Lung (tissue), 11 donors: ENCODE measurements at regions not wholly inside any gene's neighbourhood (a gene's known extent, or its start where the extent isn't known, plus 50 kb on each side); places are given as distances from the start of the nearest gene placed in this dataset.
A peak's percentile ranks its signal among the peaks of the same experiment; 100 is the strongest.

Source experiments
- ATAC-seq: fragments of 200-7000 bp; cut with Tn5 transposase; one replicate; pipeline ENCODE4 v1.9.1; 2020; ENCODE audit warnings: moderate number of reproducible peaks; ENCODE audit not compliant: insufficient read depth, low FRiP score
- DNase-seq, 3 donors: peaks; one replicate each; pipeline ENCODE4 v3.0.0-alpha.2; 2013 to 2017
- H3K27ac ChIP-seq, 2 donors: one replicate each; pipeline ENCODE4 v1.5.1; 2013; ENCODE audit warnings: mild to moderate bottlenecking in 2 of 2, moderate library complexity in 2 of 2, control low read depth in 1 of 2, inconsistent platforms in 1 of 2, low read depth in 1 of 2, low read length in 1 of 2
- H3K27me3 ChIP-seq, 3 donors: one replicate each; pipeline ENCODE4 v1.5.1; 2013; ENCODE audit warnings: low read length in 2 of 3; ENCODE audit not compliant: control insufficient read depth in 3 of 3, insufficient read depth in 3 of 3
- H3K36me3 ChIP-seq, 4 donors: one replicate each; pipeline ENCODE4 v1.5.1; 2013; ENCODE audit warnings: low read length in 4 of 4, mild to moderate bottlenecking in 1 of 4, moderate library complexity in 1 of 4; ENCODE audit not compliant: control insufficient read depth in 4 of 4, insufficient read depth in 4 of 4
- H3K4me1 ChIP-seq, 5 donors: one replicate each; pipeline ENCODE4 v1.5.1; 2013; ENCODE audit warnings: low read length in 5 of 5, mild to moderate bottlenecking in 2 of 5, moderate library complexity in 1 of 5; ENCODE audit not compliant: control insufficient read depth in 5 of 5, insufficient read depth in 5 of 5
- H3K4me3 ChIP-seq: one replicate; pipeline ENCODE4 v1.5.1; 2013; ENCODE audit warnings: mild to moderate bottlenecking, control low read depth, moderate library complexity
- H3K9ac ChIP-seq, 2 donors: one replicate each; pipeline ENCODE4 v1.5.1; 2013; ENCODE audit warnings: low read length in 2 of 2, control low read depth in 1 of 2; ENCODE audit not compliant: insufficient read depth in 1 of 2
- H3K9me3 ChIP-seq, 4 donors: one replicate each; pipeline ENCODE4 v1.5.1; 2013; ENCODE audit warnings: low read length in 3 of 4, mild to moderate bottlenecking in 1 of 4, moderate library complexity in 1 of 4; ENCODE audit not compliant: control insufficient read depth in 4 of 4, insufficient read depth in 3 of 4
- WGBS, 2 donors: extraction: QIAGEN DNeasy Blood & Tissue Kit; methylation state at CpG; one replicate each; pipeline ENCODE4 v1.1.7; 2013; 5-methylcytosine and 5-hydroxymethylcytosine counted together
- TF ChIP-seq, protein P1 (sequence below): IDR thresholded peaks from 2 replicates; pipeline ENCODE4 v1.5.1; 2012; ENCODE audit warnings: mild to moderate bottlenecking; ENCODE audit errors: control extremely low read depth, extremely low read depth
- donor health status: control.
- donor health status: control.
- donor health status: Bipolar disorder and iron deficiency.
- donor health status: healthy.
- donor health status: DM: yes; HTN: yes; CAD: no.

DNA sequence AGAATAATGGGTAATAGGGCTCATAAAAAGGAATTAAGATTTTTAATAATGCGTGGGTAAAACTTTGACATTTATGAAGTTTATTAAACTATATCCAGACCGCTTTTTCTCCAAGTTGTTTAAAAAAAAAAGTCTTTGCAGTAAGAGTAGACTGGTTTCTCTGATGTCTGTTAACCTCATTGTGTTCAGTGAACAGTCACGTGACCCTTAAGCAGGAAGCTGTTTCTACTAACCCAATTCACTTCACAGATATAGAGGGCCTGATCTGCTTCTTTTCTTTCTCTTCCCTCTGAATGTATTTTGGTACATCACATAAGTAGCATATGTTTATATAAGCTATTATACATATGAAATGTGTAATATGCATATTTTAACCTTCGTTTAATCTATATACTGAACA, 1011.3 kb upstream of the CELF4 start:
- H3K27me3 ChIP-seq = no peaks in the 10 kb centered on the region
- DNase-seq (peak in 1 of 3 donors; percentile 3), ATAC-seq (no peak)
- H3K4me1 ChIP-seq = no peaks in the 10 kb centered on the region
- 75 to 82% methylated on average over 4 of the region's 4 CpGs for WGBS, 2 donors
- H3K27ac ChIP-seq = no peak overlapping the region
- H3K9me3 ChIP-seq = peaks cover 0 to 4% (median 0%) of the 10 kb centered on the region in 4 donors
- no peak overlapping the region for H3K9ac ChIP-seq
- no peaks in the 10 kb centered on the region for H3K36me3 ChIP-seq
- TF ChIP-seq, protein P1, sequence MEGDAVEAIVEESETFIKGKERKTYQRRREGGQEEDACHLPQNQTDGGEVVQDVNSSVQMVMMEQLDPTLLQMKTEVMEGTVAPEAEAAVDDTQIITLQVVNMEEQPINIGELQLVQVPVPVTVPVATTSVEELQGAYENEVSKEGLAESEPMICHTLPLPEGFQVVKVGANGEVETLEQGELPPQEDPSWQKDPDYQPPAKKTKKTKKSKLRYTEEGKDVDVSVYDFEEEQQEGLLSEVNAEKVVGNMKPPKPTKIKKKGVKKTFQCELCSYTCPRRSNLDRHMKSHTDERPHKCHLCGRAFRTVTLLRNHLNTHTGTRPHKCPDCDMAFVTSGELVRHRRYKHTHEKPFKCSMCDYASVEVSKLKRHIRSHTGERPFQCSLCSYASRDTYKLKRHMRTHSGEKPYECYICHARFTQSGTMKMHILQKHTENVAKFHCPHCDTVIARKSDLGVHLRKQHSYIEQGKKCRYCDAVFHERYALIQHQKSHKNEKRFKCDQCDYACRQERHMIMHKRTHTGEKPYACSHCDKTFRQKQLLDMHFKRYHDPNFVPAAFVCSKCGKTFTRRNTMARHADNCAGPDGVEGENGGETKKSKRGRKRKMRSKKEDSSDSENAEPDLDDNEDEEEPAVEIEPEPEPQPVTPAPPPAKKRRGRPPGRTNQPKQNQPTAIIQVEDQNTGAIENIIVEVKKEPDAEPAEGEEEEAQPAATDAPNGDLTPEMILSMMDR = no peak
- H3K4me3 ChIP-seq = no peak overlapping the region

DNA sequence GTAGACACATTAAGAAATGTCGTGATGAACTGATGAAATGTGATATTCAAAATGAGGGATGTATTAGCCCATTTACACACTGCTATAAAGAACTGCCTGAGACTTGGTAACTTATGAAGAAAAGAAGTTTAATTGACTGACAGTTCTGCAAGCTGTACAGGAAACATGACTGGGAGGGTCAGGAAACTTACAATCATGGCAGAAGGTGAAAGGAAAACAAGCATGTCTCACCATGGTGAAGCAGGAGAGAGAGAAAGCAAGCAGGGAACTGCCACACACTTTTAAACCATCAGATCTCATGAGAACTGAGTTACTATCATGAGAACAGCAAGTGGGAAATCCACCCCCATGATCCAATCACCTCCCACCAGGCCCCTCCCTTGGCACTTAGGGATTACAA, 1010.8 kb upstream of the CELF4 start:
- ATAC-seq (no peak), DNase-seq (no peak)
- TF ChIP-seq, protein P1 = no peak
- Histone ChIP-seq H3K9ac (no peak overlapping the region), H3K9me3 (peaks cover 0 to 4% (median 0%) of the 10 kb centered on the region in 4 donors), H3K27ac (no peak overlapping the region), H3K4me3 (no peak overlapping the region), H3K36me3 (no peaks in the 10 kb centered on the region), H3K27me3 (no peaks in the 10 kb centered on the region), H3K4me1 (no peaks in the 10 kb centered on the region)
- WGBS, 2 donors = 62 to 65% methylated on average over 1 of the region's 1 CpG

DNA sequence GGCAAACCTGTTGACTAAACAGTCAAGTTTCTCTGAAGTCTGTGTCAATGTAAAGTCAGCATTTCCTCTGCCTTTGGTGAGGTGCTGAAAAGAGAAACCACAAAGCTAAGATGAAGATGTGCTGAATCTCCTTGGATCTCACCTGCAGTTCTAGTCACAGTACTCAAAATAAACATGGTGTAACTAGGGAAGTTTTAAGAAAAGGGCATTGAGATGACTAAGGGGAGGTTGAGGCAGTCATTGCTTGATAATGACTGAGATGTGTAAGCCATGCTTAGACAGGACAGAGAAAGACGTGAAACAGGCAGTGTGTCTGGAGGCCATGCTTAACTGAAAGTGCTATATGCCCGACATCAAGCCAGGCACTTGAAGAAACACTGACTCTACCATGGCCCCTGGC, 1010.0 kb upstream of the CELF4 start:
- Histone ChIP-seq H3K9ac (no peak overlapping the region), H3K4me3 (no peak overlapping the region), H3K36me3 (no peaks in the 10 kb centered on the region), H3K9me3 (peaks cover 0 to 4% (median 0%) of the 10 kb centered on the region in 4 donors), H3K27ac (no peak overlapping the region), H3K27me3 (no peaks in the 10 kb centered on the region), H3K4me1 (no peaks in the 10 kb centered on the region)
- no peak for DNase-seq
- WGBS, 2 donors = 88 to 94% methylated on average over 2 of the region's 2 CpGs
- TF ChIP-seq, protein P1 = no peak
- no peak for ATAC-seq

DNA sequence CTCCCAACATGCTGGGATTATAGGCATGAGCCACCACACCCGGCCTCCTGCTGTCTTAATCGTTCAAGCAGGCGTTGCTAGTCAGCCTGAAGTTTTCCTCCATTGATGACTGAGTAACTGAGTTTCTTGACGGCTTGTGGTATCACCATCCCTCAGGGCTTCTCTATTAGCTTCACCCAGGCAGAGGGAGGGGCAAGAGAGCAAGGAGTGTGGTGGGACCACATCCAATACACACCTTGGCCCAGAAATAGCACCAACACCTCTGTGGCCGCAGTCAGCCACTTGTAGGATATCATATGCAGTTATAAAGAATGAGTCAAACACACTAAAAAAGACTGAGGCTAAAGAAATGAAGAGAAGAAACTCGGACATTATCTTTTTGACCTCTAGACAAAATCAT, 1009.4 kb upstream of the CELF4 start:
- H3K36me3 ChIP-seq = no peaks in the 10 kb centered on the region
- H3K9ac ChIP-seq = no peak overlapping the region
- WGBS, 2 donors = 83 to 93% methylated on average over 6 of the region's 6 CpGs
- H3K9me3 ChIP-seq = peaks cover 0 to 4% (median 0%) of the 10 kb centered on the region in 4 donors
- no peak overlapping the region for H3K4me3 ChIP-seq
- H3K27me3 ChIP-seq = no peaks in the 10 kb centered on the region
- no peak for DNase-seq
- no peak for ATAC-seq
- TF ChIP-seq, protein P1 = no peak
- no peak overlapping the region for H3K27ac ChIP-seq
- H3K4me1 ChIP-seq = no peaks in the 10 kb centered on the region
